Panc1 (cell line): ENCODE measurements at regions not wholly inside any gene's neighbourhood (a gene's known extent, or its start where the extent isn't known, plus 50 kb on each side); places are given as distances from the start of the nearest gene placed in this dataset.

Experiments used
- ATAC-seq: fragments of 200-7000 bp; cut with Tn5 transposase; 2 replicates; pipeline ENCODE4 v1.9.1; 2020; ENCODE audit warnings: mild to moderate bottlenecking, moderate library complexity
- BruUV-seq: library from RNA; stranded (reverse); fragments of 400-500 nt; replicated peaks from 2 replicates; lab custom pipeline; 2021; lab: Mats Ljungman, UMichigan
- CTCF ChIA-PET: fragments of 300-600 bp; sonication (Branson Sonifier 250); formaldehyde crosslinking; loops from one replicate; lab custom pipeline; 2022; ENCODE audit warnings: antibody characterized with exemption; lab: Charles Lee
- POLR2A ChIA-PET: fragments of 300-600 bp; sonication (Branson Sonifier 250); formaldehyde crosslinking; loops from one replicate; lab custom pipeline; 2022; ENCODE audit warnings: antibody characterized with exemption; lab: Charles Lee
- DNase-seq: peaks from one replicate; pipeline ENCODE4 v3.0.0-alpha.2; 2010; ENCODE audit warnings: low read depth, low spot score
- H3K27ac ChIP-seq: 2 replicates; pipeline ENCODE4 v1.5.1; 2011; ENCODE audit warnings: mild to moderate bottlenecking, low read length, inconsistent platforms
- H3K27me3 ChIP-seq: fragments of 200-500 bp; sonication (Bioruptor generic); 2 replicates; pipeline ENCODE4 v1.6.0; 2014; ENCODE audit warnings: low read length, inconsistent platforms; ENCODE audit not compliant: control insufficient read depth, insufficient read depth
- H3K36me3 ChIP-seq: fragments of 200-500 bp; sonication (Bioruptor generic); 2 replicates; pipeline ENCODE4 v1.5.1; 2014; ENCODE audit warnings: inconsistent platforms, mild to moderate bottlenecking, low read length, moderate library complexity; ENCODE audit not compliant: control insufficient read depth, insufficient read depth
- H3K4me1 ChIP-seq: 2 replicates; pipeline ENCODE4 v1.5.1; 2011; ENCODE audit warnings: inconsistent platforms, mild to moderate bottlenecking, low read length, moderate library complexity; ENCODE audit not compliant: control insufficient read depth, insufficient read depth
- H3K4me3 ChIP-seq, 2 experiments: 2 replicates each; pipeline ENCODE4 v1.5.1; 2011 to 2012; ENCODE audit warnings: low read depth in 2 of 2, low read length in 2 of 2, mild to moderate bottlenecking in 2 of 2, inconsistent platforms in 1 of 2, moderate library complexity in 1 of 2
- H3K9me3 ChIP-seq: fragments of 200-500 bp; sonication (Bioruptor generic); 2 replicates; pipeline ENCODE4 v1.5.1; 2014; ENCODE audit warnings: low read depth, mild to moderate bottlenecking, inconsistent platforms, low read length, moderate library complexity; ENCODE audit not compliant: control insufficient read depth, insufficient read depth
- POLR2AphosphoS5 ChIP-seq: IDR thresholded peaks from 2 replicates; pipeline ENCODE4 v1.6.1; 2012; ENCODE audit warnings: mild to moderate bottlenecking, low read depth, low read length, moderate library complexity
- SIN3A ChIP-seq: IDR thresholded peaks from 2 replicates; pipeline ENCODE4 v1.6.1; 2012; ENCODE audit warnings: low read depth, mild to moderate bottlenecking, low read length, moderate library complexity, borderline replicate concordance; ENCODE audit not compliant: insufficient read depth
- TCF7L2 ChIP-seq: IDR thresholded peaks from 2 replicates; pipeline ENCODE4 v1.6.1; 2011; ENCODE audit warnings: mild to moderate bottlenecking, low read depth, low read length, inconsistent platforms
- in situ Hi-C: cut with HindIII; loops from 2 replicates; pipeline ENCODE4 v1.10.0; 2016; ENCODE audit warnings: low sequenced_read_pairs, low pct_unique_long_range_greater_than_20kb
- intact Hi-C: fragments of 100-400 bp; cut with micrococcal nuclease; formaldehyde crosslinking; loops from one replicate; pipeline ENCODE4 v1.10.0; 2022; ENCODE audit not compliant: unreplicated experiment
- TF ChIP-seq, protein P1 (sequence below): fragments of 450-650 bp; IDR thresholded peaks from 2 replicates; pipeline ENCODE4 v1.5.1; 2017; ENCODE audit warnings: mild to moderate bottlenecking
- TF ChIP-seq, protein P2 (sequence below), 2 experiments: IDR thresholded peaks; 2 replicates each; pipeline ENCODE4 v1.6.1; 2011 to 2012; ENCODE audit warnings: low read depth in 2 of 2, control low read depth in 1 of 2, low read length in 1 of 2, mild to moderate bottlenecking in 1 of 2, moderate library complexity in 1 of 2; ENCODE audit not compliant: insufficient read depth in 1 of 2

DNA sequence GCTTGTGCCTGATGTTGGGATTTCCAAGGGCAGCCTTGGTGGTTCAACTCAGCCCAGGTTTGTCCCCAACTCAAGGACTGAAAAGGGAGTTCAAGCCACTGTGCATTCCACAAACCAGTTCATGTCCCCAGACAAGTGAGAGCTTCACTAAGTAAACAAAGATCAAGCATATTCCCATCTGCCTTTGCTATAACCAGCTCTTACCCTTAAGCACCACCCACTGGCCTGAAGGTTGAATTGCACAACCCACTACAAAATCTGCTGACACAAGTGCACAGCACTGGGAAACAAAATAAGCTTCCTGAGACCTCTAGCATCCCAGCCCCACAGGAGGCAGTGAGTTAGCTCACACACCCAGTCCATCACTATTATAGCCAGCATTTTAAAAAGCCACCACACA is 516.7 kb downstream of the NR4A2 start:
- CTCF ChIA-PET: no interaction called here
- in situ Hi-C loops: no loop called here

DNA sequence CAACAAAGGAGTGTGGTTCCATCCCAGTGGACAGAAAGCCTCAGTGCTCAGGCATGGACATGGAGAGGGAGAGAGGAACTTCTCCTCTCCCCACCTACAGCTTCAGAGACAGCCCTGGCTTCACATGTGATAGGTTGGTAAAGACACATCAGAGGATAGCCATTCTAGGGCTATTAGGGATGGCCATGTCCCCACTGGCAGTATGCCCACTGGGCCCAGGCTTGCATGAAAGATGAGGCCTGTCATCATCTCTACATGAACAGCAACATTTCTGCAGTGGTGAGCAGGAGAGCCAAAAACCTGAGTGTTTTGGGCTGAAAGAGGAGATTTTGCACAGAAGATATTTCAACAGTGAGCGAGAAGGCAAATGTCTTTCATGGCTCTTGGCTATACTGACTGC is 517.2 kb downstream of the NR4A2 start:
- no peak overlapping the region for H3K27ac ChIP-seq
- POLR2A ChIA-PET: no interaction called here
- H3K9me3 ChIP-seq: no peaks in the 10 kb centered on the region
- H3K36me3 ChIP-seq: no peaks in the 10 kb centered on the region
- TF ChIP-seq POLR2AphosphoS5: no peak
- TF ChIP-seq SIN3A: no peak
- no peak for TF ChIP-seq TCF7L2
- TF ChIP-seq, protein P1, sequence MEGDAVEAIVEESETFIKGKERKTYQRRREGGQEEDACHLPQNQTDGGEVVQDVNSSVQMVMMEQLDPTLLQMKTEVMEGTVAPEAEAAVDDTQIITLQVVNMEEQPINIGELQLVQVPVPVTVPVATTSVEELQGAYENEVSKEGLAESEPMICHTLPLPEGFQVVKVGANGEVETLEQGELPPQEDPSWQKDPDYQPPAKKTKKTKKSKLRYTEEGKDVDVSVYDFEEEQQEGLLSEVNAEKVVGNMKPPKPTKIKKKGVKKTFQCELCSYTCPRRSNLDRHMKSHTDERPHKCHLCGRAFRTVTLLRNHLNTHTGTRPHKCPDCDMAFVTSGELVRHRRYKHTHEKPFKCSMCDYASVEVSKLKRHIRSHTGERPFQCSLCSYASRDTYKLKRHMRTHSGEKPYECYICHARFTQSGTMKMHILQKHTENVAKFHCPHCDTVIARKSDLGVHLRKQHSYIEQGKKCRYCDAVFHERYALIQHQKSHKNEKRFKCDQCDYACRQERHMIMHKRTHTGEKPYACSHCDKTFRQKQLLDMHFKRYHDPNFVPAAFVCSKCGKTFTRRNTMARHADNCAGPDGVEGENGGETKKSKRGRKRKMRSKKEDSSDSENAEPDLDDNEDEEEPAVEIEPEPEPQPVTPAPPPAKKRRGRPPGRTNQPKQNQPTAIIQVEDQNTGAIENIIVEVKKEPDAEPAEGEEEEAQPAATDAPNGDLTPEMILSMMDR: no peak
- TF ChIP-seq, protein P2, sequence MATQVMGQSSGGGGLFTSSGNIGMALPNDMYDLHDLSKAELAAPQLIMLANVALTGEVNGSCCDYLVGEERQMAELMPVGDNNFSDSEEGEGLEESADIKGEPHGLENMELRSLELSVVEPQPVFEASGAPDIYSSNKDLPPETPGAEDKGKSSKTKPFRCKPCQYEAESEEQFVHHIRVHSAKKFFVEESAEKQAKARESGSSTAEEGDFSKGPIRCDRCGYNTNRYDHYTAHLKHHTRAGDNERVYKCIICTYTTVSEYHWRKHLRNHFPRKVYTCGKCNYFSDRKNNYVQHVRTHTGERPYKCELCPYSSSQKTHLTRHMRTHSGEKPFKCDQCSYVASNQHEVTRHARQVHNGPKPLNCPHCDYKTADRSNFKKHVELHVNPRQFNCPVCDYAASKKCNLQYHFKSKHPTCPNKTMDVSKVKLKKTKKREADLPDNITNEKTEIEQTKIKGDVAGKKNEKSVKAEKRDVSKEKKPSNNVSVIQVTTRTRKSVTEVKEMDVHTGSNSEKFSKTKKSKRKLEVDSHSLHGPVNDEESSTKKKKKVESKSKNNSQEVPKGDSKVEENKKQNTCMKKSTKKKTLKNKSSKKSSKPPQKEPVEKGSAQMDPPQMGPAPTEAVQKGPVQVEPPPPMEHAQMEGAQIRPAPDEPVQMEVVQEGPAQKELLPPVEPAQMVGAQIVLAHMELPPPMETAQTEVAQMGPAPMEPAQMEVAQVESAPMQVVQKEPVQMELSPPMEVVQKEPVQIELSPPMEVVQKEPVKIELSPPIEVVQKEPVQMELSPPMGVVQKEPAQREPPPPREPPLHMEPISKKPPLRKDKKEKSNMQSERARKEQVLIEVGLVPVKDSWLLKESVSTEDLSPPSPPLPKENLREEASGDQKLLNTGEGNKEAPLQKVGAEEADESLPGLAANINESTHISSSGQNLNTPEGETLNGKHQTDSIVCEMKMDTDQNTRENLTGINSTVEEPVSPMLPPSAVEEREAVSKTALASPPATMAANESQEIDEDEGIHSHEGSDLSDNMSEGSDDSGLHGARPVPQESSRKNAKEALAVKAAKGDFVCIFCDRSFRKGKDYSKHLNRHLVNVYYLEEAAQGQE (IDR thresholded peaks at IDR 0.05; ENCODE audit: insufficient read depth in 1 of 2, low read depth in 2 of 2, low read length in 1 of 2): no peak
- BruUV-seq: no TSS peak
- no peak for DNase-seq
- intact Hi-C loops: no loop called here
- CTCF ChIA-PET: no interaction called here
- in situ Hi-C loops: no loop called here
- no peaks in the 10 kb centered on the region for H3K27me3 ChIP-seq
- no peak for ATAC-seq
- H3K4me3 ChIP-seq: no peak overlapping the region
- H3K4me1 ChIP-seq: no peaks in the 10 kb centered on the region

More for the DNA sequence above, 516.7 kb downstream of the NR4A2 start:
- Histone ChIP-seq H3K4me1 (no peaks in the 10 kb centered on the region), H3K36me3 (no peaks in the 10 kb centered on the region), H3K27me3 (no peaks in the 10 kb centered on the region), H3K4me3 (no peak overlapping the region), H3K9me3 (no peaks in the 10 kb centered on the region), H3K27ac (no peak overlapping the region)
- POLR2A ChIA-PET: no interaction called here
- TF ChIP-seq TCF7L2: no peak
- TF ChIP-seq, protein P1: no peak
- ATAC-seq (no peak), DNase-seq (peak; percentile 7)
- intact Hi-C loops: no loop called here
- BruUV-seq: no TSS peak

DNA sequence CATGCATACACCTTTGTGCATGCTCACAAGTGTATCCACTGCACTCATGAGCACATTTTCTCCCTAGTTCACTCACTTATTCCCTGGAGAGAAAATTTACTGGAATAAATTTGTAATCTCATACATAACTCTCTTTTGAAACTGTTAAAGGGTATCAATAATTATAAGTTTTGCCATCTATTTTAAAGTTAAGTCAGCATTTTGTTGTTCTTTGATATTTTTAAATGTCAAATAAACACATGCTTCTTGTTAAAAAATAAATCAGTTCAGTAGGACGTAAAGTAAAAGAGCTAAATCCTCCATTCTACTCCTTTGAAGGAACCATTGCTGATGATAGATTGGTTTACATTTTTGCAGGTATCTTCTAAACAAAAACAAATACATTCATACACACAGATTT is 522.1 kb downstream of the NR4A2 start:
- no peaks in the 10 kb centered on the region for H3K4me1 ChIP-seq
- H3K4me3 ChIP-seq: no peak overlapping the region
- no peak for ATAC-seq
- no peak for DNase-seq
- H3K27ac ChIP-seq: no peak overlapping the region
- intact Hi-C loops (no loop called here), in situ Hi-C loops (no loop called here)
- TF ChIP-seq, protein P2 (IDR thresholded peaks at IDR 0.05; ENCODE audit: insufficient read depth in 1 of 2, low read depth in 2 of 2, low read length in 1 of 2): no peak
- TF ChIP-seq, protein P1: no peak
- TF ChIP-seq TCF7L2 (no peak), SIN3A (no peak), POLR2AphosphoS5 (no peak)
- no TSS peak for BruUV-seq
- no peaks in the 10 kb centered on the region for H3K36me3 ChIP-seq
- CTCF ChIA-PET: no interaction called here
- POLR2A ChIA-PET: no interaction called here
- H3K9me3 ChIP-seq: no peaks in the 10 kb centered on the region
- no peaks in the 10 kb centered on the region for H3K27me3 ChIP-seq
